WTC11 (cell line): ENCODE measurements at regions not wholly inside any gene's neighbourhood (a gene's known extent, or its start where the extent isn't known, plus 50 kb on each side); places are given as distances from the start of the nearest gene placed in this dataset.

ENCODE experiments used
- ATAC-seq: fragments of 200-7000 bp; cut with Tn5 transposase; 2 replicates; pipeline ENCODE4 v1.10.0; 2021; ENCODE audit warnings: mild to moderate bottlenecking, moderate library complexity
- CTCF ChIA-PET: fragments of 300-600 bp; sonication (Branson Sonifier 250); formaldehyde crosslinking; loops from one replicate; lab custom pipeline; 2021; ENCODE audit warnings: antibody characterized with exemption; lab: Charles Lee
- POLR2A ChIA-PET: fragments of 350-600 bp; sonication (Branson Sonifier 250); formaldehyde crosslinking; loops from one replicate; lab custom pipeline; 2021; ENCODE audit warnings: antibody characterized with exemption; lab: Charles Lee
- DNase-seq: peaks from one replicate; pipeline ENCODE4 v3.0.0; 2021; ENCODE audit warnings: low spot score
- H3K27ac Mint-ChIP-seq: 2 replicates; pipeline ENCODE4 v1.8.0; 2021; ENCODE audit warnings: mixed read lengths
- H3K27me3 Mint-ChIP-seq: 2 replicates; pipeline ENCODE4 v1.8.0; 2021; ENCODE audit warnings: low read depth, mild to moderate bottlenecking, moderate library complexity, mixed read lengths
- H3K36me3 Mint-ChIP-seq: 2 replicates; pipeline ENCODE4 v1.8.0; 2021; ENCODE audit warnings: mixed read lengths
- H3K4me1 Mint-ChIP-seq: 2 replicates; pipeline ENCODE4 v1.8.0; 2022; ENCODE audit warnings: mixed read lengths
- H3K4me3 Mint-ChIP-seq: 2 replicates; pipeline ENCODE4 v1.8.0; 2021; ENCODE audit warnings: mild to moderate bottlenecking, moderate library complexity, mixed read lengths
- H3K9me3 Mint-ChIP-seq: 2 replicates; pipeline ENCODE4 v1.8.0; 2021; ENCODE audit warnings: mixed read lengths
- ATF1 ChIP-seq: sonication (generic); formaldehyde crosslinking; IDR thresholded peaks from 2 replicates; pipeline ENCODE4 v1.8.1; 2023; ENCODE audit warnings: mild to moderate bottlenecking, moderate library complexity, missing genetic modification reagents
- CREB1 ChIP-seq: sonication (generic); formaldehyde crosslinking; IDR thresholded peaks from 2 replicates; pipeline ENCODE4 v1.8.0; 2023; ENCODE audit warnings: mild to moderate bottlenecking, missing genetic modification reagents
- GTF2I ChIP-seq: fragments of 250-450 bp; sonication (Bioruptor Pico); conservative IDR thresholded peaks from 2 replicates; pipeline ENCODE4 v1.4.0; 2021; ENCODE audit warnings: mild to moderate bottlenecking
- KAT7 ChIP-seq: sonication (generic); formaldehyde crosslinking; IDR thresholded peaks from 2 replicates; pipeline ENCODE4 v1.8.1; 2023; ENCODE audit warnings: missing genetic modification reagents, mild to moderate bottlenecking, borderline replicate concordance
- NFYB ChIP-seq: sonication (generic); formaldehyde crosslinking; conservative IDR thresholded peaks from 2 replicates; pipeline ENCODE4 v1.8.0; 2022; ENCODE audit warnings: low read depth, missing genetic modification reagents
- RELA ChIP-seq: sonication (generic); formaldehyde crosslinking; IDR thresholded peaks from 2 replicates; pipeline ENCODE4 v1.8.1; 2022; ENCODE audit warnings: missing genetic modification reagents, mild to moderate bottlenecking, borderline replicate concordance
- RORB ChIP-seq: fragments of 250-450 bp; sonication (Bioruptor Pico); IDR thresholded peaks from 2 replicates; pipeline ENCODE4 v1.9.0; 2021; ENCODE audit warnings: mild to moderate bottlenecking
- SMAD3 ChIP-seq: sonication (generic); formaldehyde crosslinking; IDR thresholded peaks from 2 replicates; pipeline ENCODE4 v1.8.0; 2022; ENCODE audit warnings: missing genetic modification reagents, mild to moderate bottlenecking, borderline replicate concordance
- TEAD4 ChIP-seq: sonication (generic); formaldehyde crosslinking; IDR thresholded peaks from 2 replicates; pipeline ENCODE4 v1.8.0; 2022; ENCODE audit warnings: mild to moderate bottlenecking, missing genetic modification reagents
- USF1 ChIP-seq: sonication (generic); formaldehyde crosslinking; IDR thresholded peaks from 2 replicates; pipeline ENCODE4 v1.8.0; 2022; ENCODE audit warnings: mild to moderate bottlenecking, missing genetic modification reagents
- ZNF138 ChIP-seq: sonication (generic); formaldehyde crosslinking; conservative IDR thresholded peaks from 2 replicates; pipeline ENCODE4 v1.8.1; 2022; ENCODE audit warnings: mild to moderate bottlenecking, moderate library complexity, missing genetic modification reagents
- ZNF281 ChIP-seq: sonication (generic); formaldehyde crosslinking; IDR thresholded peaks from 2 replicates; pipeline ENCODE4 v1.8.0; 2023; ENCODE audit warnings: mild to moderate bottlenecking, missing genetic modification reagents
- ZNF317 ChIP-seq: sonication (generic); formaldehyde crosslinking; IDR thresholded peaks from 2 replicates; pipeline ENCODE4 v1.8.1; 2023; ENCODE audit warnings: low read depth, mild to moderate bottlenecking, moderate library complexity, missing genetic modification reagents, borderline replicate concordance
- TF ChIP-seq, protein P1 (sequence below): sonication (generic); formaldehyde crosslinking; IDR thresholded peaks from 2 replicates; pipeline ENCODE4 v1.8.1; 2023; ENCODE audit warnings: mild to moderate bottlenecking, missing genetic modification reagents, borderline replicate concordance
- TF ChIP-seq, protein P2 (sequence below): sonication (generic); formaldehyde crosslinking; IDR thresholded peaks from 2 replicates; pipeline ENCODE4 v1.8.0; 2022; ENCODE audit warnings: mild to moderate bottlenecking, missing genetic modification reagents
- TF ChIP-seq, protein P3 (sequence below): sonication (generic); formaldehyde crosslinking; conservative IDR thresholded peaks from 2 replicates; pipeline ENCODE4 v1.8.1; 2022; ENCODE audit warnings: mild to moderate bottlenecking, missing genetic modification reagents
- TF ChIP-seq, protein P4 (sequence below): fragments of 200-600 bp; IDR thresholded peaks from 2 replicates; pipeline ENCODE4 v1.8.0; 2022; ENCODE audit warnings: antibody characterized with exemption
- TF ChIP-seq, protein P5 (sequence below): sonication (generic); formaldehyde crosslinking; IDR thresholded peaks from 2 replicates; pipeline ENCODE4 v1.8.1; 2022; ENCODE audit warnings: mild to moderate bottlenecking, missing genetic modification reagents, moderate library complexity, borderline replicate concordance
- TF ChIP-seq, protein P6 (sequence below): fragments of 250-450 bp; sonication (Bioruptor Pico); IDR thresholded peaks from 2 replicates; pipeline ENCODE4 v1.9.0; 2021; ENCODE audit warnings: moderate library complexity, mild to moderate bottlenecking, inconsistent platforms, borderline replicate concordance

GRCh38 chr3:59191651-59192050 lies 141.8 kb upstream of the CFAP20DC start:
- CTCF ChIA-PET = no interaction called here
- no peak for ATAC-seq
- no peak for DNase-seq
- Mint-ChIP-seq H3K27ac (no peak overlapping the region), H3K36me3 (no peaks in the 10 kb centered on the region)
- TF ChIP-seq NFYB (CRISPR knock-in tag) = no peak
- TF ChIP-seq, protein P1, sequence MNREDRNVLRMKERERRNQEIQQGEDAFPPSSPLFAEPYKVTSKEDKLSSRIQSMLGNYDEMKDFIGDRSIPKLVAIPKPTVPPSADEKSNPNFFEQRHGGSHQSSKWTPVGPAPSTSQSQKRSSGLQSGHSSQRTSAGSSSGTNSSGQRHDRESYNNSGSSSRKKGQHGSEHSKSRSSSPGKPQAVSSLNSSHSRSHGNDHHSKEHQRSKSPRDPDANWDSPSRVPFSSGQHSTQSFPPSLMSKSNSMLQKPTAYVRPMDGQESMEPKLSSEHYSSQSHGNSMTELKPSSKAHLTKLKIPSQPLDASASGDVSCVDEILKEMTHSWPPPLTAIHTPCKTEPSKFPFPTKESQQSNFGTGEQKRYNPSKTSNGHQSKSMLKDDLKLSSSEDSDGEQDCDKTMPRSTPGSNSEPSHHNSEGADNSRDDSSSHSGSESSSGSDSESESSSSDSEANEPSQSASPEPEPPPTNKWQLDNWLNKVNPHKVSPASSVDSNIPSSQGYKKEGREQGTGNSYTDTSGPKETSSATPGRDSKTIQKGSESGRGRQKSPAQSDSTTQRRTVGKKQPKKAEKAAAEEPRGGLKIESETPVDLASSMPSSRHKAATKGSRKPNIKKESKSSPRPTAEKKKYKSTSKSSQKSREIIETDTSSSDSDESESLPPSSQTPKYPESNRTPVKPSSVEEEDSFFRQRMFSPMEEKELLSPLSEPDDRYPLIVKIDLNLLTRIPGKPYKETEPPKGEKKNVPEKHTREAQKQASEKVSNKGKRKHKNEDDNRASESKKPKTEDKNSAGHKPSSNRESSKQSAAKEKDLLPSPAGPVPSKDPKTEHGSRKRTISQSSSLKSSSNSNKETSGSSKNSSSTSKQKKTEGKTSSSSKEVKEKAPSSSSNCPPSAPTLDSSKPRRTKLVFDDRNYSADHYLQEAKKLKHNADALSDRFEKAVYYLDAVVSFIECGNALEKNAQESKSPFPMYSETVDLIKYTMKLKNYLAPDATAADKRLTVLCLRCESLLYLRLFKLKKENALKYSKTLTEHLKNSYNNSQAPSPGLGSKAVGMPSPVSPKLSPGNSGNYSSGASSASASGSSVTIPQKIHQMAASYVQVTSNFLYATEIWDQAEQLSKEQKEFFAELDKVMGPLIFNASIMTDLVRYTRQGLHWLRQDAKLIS (CRISPR knock-in tag) = no peak
- no peak for TF ChIP-seq CREB1
- TF ChIP-seq RELA (CRISPR knock-in tag) = no peak
- no peak for TF ChIP-seq USF1 (CRISPR knock-in tag)
- no peak for TF ChIP-seq GTF2I (CRISPR knock-in tag)
- TF ChIP-seq, protein P2, sequence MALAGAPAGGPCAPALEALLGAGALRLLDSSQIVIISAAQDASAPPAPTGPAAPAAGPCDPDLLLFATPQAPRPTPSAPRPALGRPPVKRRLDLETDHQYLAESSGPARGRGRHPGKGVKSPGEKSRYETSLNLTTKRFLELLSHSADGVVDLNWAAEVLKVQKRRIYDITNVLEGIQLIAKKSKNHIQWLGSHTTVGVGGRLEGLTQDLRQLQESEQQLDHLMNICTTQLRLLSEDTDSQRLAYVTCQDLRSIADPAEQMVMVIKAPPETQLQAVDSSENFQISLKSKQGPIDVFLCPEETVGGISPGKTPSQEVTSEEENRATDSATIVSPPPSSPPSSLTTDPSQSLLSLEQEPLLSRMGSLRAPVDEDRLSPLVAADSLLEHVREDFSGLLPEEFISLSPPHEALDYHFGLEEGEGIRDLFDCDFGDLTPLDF (CRISPR knock-in tag) = no peak
- no peak for TF ChIP-seq KAT7 (CRISPR knock-in tag)
- TF ChIP-seq, protein P3, sequence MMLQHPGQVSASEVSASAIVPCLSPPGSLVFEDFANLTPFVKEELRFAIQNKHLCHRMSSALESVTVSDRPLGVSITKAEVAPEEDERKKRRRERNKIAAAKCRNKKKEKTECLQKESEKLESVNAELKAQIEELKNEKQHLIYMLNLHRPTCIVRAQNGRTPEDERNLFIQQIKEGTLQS (CRISPR knock-in tag) = no peak
- TF ChIP-seq, all 79 proteins: peak for 0
- H3K9me3 Mint-ChIP-seq = 0 out of 2 replicates have a peak, but pooled peaks cover 4% of the 10 kb centered on the region
- POLR2A ChIA-PET = no interaction called here
- H3K4me1 Mint-ChIP-seq = peaks cover 14% of the 10 kb centered on the region
- no peaks in the 10 kb centered on the region for H3K27me3 Mint-ChIP-seq
- no peak overlapping the region for H3K4me3 Mint-ChIP-seq

DNA sequence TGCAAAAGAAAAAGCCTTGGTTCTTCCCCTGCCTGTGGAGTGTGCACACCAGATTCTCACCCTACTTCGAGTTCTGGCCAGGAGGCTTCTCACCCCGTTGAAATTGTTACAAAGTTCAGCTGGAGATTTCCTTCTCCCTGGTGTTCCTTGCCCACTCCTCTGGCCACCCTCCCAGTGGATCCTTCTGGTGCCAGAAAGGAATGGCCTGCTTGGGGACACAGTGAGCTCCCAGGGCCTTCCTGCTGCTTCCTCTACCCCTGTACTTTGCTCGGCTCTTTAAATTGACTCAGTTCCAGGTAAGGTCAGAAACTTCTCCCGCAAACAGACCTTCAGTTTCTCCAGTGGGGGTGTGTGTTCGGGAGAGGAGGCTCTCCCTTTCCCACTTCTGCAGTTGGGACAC lies 140.1 kb upstream of the CFAP20DC start:
- H3K4me1 Mint-ChIP-seq = peaks cover 30% of the 10 kb centered on the region
- CTCF ChIA-PET = no interaction called here
- H3K9me3 Mint-ChIP-seq = 0 out of 2 replicates have a peak, but pooled peaks cover 4% of the 10 kb centered on the region
- POLR2A ChIA-PET = no interaction called here
- H3K27me3 Mint-ChIP-seq = no peaks in the 10 kb centered on the region
- ATAC-seq (no peak), DNase-seq (no peak)
- TF ChIP-seq, protein P4, sequence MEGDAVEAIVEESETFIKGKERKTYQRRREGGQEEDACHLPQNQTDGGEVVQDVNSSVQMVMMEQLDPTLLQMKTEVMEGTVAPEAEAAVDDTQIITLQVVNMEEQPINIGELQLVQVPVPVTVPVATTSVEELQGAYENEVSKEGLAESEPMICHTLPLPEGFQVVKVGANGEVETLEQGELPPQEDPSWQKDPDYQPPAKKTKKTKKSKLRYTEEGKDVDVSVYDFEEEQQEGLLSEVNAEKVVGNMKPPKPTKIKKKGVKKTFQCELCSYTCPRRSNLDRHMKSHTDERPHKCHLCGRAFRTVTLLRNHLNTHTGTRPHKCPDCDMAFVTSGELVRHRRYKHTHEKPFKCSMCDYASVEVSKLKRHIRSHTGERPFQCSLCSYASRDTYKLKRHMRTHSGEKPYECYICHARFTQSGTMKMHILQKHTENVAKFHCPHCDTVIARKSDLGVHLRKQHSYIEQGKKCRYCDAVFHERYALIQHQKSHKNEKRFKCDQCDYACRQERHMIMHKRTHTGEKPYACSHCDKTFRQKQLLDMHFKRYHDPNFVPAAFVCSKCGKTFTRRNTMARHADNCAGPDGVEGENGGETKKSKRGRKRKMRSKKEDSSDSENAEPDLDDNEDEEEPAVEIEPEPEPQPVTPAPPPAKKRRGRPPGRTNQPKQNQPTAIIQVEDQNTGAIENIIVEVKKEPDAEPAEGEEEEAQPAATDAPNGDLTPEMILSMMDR = no peak
- TF ChIP-seq ATF1 (CRISPR knock-in tag) (no peak), ZNF317 (CRISPR knock-in tag) (no peak), ZNF138 (CRISPR knock-in tag) (no peak), SMAD3 (no peak), TEAD4 (CRISPR knock-in tag) (no peak), ZNF281 (no peak), RORB (no peak)
- TF ChIP-seq, protein P5, sequence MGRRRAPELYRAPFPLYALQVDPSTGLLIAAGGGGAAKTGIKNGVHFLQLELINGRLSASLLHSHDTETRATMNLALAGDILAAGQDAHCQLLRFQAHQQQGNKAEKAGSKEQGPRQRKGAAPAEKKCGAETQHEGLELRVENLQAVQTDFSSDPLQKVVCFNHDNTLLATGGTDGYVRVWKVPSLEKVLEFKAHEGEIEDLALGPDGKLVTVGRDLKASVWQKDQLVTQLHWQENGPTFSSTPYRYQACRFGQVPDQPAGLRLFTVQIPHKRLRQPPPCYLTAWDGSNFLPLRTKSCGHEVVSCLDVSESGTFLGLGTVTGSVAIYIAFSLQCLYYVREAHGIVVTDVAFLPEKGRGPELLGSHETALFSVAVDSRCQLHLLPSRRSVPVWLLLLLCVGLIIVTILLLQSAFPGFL (CRISPR knock-in tag) = no peak
- TF ChIP-seq, protein P6, sequence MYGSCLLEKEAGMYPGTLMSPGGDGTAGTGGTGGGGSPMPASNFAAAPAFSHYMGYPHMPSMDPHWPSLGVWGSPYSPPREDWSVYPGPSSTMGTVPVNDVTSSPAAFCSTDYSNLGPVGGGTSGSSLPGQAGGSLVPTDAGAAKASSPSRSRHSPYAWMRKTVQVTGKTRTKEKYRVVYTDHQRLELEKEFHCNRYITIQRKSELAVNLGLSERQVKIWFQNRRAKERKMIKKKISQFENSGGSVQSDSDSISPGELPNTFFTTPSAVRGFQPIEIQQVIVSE (CRISPR knock-in tag) = no peak
- H3K4me3 Mint-ChIP-seq = no peak overlapping the region
- no peaks in the 10 kb centered on the region for H3K36me3 Mint-ChIP-seq
- no peak overlapping the region for H3K27ac Mint-ChIP-seq
